GM18499 (cell line): ENCODE measurements at regions not wholly inside any gene's neighbourhood (a gene's known extent, or its start where the extent isn't known, plus 50 kb on each side); places are given as distances from the start of the nearest gene placed in this dataset.
"Not testable (repeated sequence)": the region's sequence is repeated elsewhere in the genome, so short reads cannot be mapped to it uniquely, and the experiment has no call there.

Source experiments
- ATAC-seq: cut with Tn5 transposase; IDR thresholded peaks from one replicate; pipeline ENCODE4 v1.9.1; 2021; ENCODE audit warnings: moderate number of reproducible peaks; ENCODE audit not compliant: insufficient read depth, unreplicated experiment

- ATAC-seq = no peak
Measured at GRCh38 chr10:78415111-78415510, 381.4 kb downstream of the RPS24 start.

- no peak for ATAC-seq
Measured at GRCh38 chr10:78416031-78417011, 382.7 kb downstream of the RPS24 start.

GRCh38 chr10:78417425-78418370 is 384.0 kb downstream of the RPS24 start:
- no peak for ATAC-seq

GRCh38 chr10:78419481-78420265 is 386.0 kb downstream of the RPS24 start:
- ATAC-seq = no peak

- ATAC-seq = no peak
Measured at GRCh38 chr10:78420946-78421735, 387.5 kb downstream of the RPS24 start.

GRCh38 chr10:78424050-78424449 is 390.4 kb downstream of the RPS24 start:
- not testable (repeated sequence) for ATAC-seq

GRCh38 chr10:78424723-78425122 is 391.1 kb downstream of the RPS24 start:
- no peak for ATAC-seq

- no peak for ATAC-seq
Measured at GRCh38 chr10:78426181-78426580, 392.5 kb downstream of the RPS24 start.

GRCh38 chr10:78427497-78428031 is 393.9 kb downstream of the RPS24 start:
- ATAC-seq = no peak

- no peak for ATAC-seq
Measured at GRCh38 chr10:78428579-78428978, 394.9 kb downstream of the RPS24 start.

- no peak for ATAC-seq
Measured at GRCh38 chr10:78429984-78430383, 396.3 kb downstream of the RPS24 start.

- ATAC-seq = no peak
Measured at GRCh38 chr10:78432583-78432982, 398.9 kb downstream of the RPS24 start.

- ATAC-seq = no peak
Measured at GRCh38 chr10:78433076-78433595, 399.5 kb downstream of the RPS24 start.

- no peak for ATAC-seq
Measured at GRCh38 chr10:78433766-78434535, 400.3 kb downstream of the RPS24 start.

- no peak for ATAC-seq
Measured at GRCh38 chr10:78434886-78435285, 401.2 kb downstream of the RPS24 start.

GRCh38 chr10:78435484-78436221 is 402.0 kb downstream of the RPS24 start:
- ATAC-seq = no peak

- no peak for ATAC-seq
Measured at GRCh38 chr10:78436222-78436573, 402.5 kb downstream of the RPS24 start.
